ENCODE measurements at regions not wholly inside any gene's neighbourhood (a gene's known extent, or its start where the extent isn't known, plus 50 kb on each side); places are given as distances from the start of the nearest gene placed in this dataset.

DNA sequence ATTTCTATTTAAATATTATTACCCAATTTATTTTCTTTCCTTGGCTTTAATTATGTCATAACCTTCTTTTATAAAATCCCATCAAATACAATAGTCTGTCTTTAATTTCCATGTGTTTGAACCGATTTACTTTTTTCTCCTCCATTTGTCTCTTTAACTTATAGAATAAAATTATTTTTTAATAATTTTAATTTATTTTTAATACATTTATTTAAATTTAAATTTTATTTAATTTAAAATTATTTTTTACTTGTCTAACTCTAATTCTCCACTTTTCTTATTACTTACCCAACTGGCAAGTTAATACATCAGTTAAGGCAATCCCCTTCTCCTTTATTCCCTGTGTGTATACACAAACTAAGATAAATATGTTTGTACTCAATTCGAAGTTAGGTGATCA is 817.6 kb upstream of the NR2F2 start:
- H3K4me3 ChIP-seq, result no peak overlapping the region
- H3K4me1 ChIP-seq, result no peaks in the 10 kb centered on the region
- H3K9me3 ChIP-seq, result peaks cover 0 to 3% (median 0%) of the 10 kb centered on the region in 3 donors
- no peaks in the 10 kb centered on the region for H3K36me3 ChIP-seq
- TF ChIP-seq, protein P1, sequence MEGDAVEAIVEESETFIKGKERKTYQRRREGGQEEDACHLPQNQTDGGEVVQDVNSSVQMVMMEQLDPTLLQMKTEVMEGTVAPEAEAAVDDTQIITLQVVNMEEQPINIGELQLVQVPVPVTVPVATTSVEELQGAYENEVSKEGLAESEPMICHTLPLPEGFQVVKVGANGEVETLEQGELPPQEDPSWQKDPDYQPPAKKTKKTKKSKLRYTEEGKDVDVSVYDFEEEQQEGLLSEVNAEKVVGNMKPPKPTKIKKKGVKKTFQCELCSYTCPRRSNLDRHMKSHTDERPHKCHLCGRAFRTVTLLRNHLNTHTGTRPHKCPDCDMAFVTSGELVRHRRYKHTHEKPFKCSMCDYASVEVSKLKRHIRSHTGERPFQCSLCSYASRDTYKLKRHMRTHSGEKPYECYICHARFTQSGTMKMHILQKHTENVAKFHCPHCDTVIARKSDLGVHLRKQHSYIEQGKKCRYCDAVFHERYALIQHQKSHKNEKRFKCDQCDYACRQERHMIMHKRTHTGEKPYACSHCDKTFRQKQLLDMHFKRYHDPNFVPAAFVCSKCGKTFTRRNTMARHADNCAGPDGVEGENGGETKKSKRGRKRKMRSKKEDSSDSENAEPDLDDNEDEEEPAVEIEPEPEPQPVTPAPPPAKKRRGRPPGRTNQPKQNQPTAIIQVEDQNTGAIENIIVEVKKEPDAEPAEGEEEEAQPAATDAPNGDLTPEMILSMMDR (IDR thresholded peaks at IDR 0.05), result no peak
- H3K27me3 ChIP-seq, result no peaks in the 10 kb centered on the region
- no peak overlapping the region for H3K27ac ChIP-seq
- intact Hi-C loops (cut with DNase I; ENCODE audit: low total_unique reads), result no loop called here
- no peak for DNase-seq

DNA sequence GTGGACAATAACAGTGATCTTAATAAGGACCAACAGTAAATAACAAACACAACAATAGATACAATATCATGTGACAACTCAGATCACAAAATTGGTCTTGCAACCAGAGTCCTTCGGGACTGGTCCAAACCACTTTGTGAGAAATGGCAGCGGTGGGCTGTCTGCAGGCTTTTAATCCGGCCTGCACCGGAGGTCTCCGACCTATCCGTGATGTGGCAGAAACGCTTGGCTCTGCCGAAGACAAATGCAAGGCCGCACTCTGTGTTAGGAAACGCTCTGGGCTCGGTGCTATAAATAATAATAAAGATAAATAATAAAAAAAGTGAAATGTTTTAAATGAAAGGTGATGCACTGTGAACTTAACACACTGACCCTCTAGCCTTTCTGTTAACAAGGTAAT is 810.6 kb upstream of the NR2F2 start:
- TF ChIP-seq, protein P1 (IDR thresholded peaks at IDR 0.05), result no peak
- Histone ChIP-seq H3K9me3 (no peaks in the 10 kb centered on the region), H3K4me1 (no peaks in the 10 kb centered on the region), H3K27me3 (no peaks in the 10 kb centered on the region), H3K36me3 (no peaks in the 10 kb centered on the region), H3K27ac (no peak overlapping the region), H3K4me3 (no peak overlapping the region)
- intact Hi-C loops (cut with DNase I; ENCODE audit: low total_unique reads), result no loop called here
- DNase-seq, result no peak

DNA sequence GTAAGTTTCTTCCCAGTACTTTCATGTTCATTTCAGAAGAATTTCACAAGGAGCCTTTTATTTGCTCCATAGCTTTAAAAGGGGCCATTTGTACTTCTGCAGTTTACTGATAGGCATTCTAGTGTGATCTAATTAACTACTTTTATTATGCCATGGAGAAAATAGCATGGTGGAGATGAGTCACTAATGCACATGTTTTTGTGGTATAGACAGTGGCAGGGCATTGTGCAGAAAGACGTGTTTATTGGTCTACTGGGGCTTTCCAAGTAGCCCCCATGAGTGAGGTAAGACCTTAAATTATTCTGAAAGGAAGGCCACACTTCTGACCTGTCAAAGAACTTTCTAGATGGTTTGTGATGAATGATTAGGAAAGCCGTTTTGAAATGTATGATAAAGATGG is 810.0 kb upstream of the NR2F2 start:
- no peak overlapping the region for H3K4me3 ChIP-seq
- no peaks in the 10 kb centered on the region for H3K27me3 ChIP-seq
- intact Hi-C loops (cut with DNase I; ENCODE audit: low total_unique reads), result no loop called here
- no peaks in the 10 kb centered on the region for H3K9me3 ChIP-seq
- no peak overlapping the region for H3K27ac ChIP-seq
- TF ChIP-seq, protein P1 (IDR thresholded peaks at IDR 0.05), result no peak
- no peak for DNase-seq
- H3K4me1 ChIP-seq, result no peaks in the 10 kb centered on the region
- no peaks in the 10 kb centered on the region for H3K36me3 ChIP-seq

DNA sequence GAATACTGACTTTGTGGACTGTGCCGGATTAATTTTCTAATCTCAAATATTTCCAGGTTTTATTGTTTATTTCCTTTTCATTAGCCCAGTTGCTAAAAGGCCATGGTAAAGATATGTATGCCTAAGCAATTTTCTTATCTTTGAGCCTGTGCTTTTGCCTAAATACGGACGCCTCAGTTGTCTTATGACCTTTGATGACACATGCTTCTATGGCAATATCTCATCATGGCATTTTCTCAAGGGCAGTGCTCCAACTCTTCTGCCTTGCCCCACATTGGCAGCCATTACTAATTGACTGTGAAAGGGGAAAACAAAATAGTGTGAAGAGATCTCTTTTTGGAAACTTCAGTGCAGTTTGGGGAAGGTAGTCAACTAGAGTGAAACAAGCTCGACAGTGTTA is 809.6 kb upstream of the NR2F2 start:
- Histone ChIP-seq H3K36me3 (no peaks in the 10 kb centered on the region), H3K4me1 (no peaks in the 10 kb centered on the region), H3K4me3 (no peak overlapping the region), H3K27ac (no peak overlapping the region), H3K27me3 (no peaks in the 10 kb centered on the region), H3K9me3 (no peaks in the 10 kb centered on the region)
- intact Hi-C loops (cut with DNase I; ENCODE audit: low total_unique reads), result no loop called here
- TF ChIP-seq, protein P1 (IDR thresholded peaks at IDR 0.05), result no peak
- no peak for DNase-seq

DNA sequence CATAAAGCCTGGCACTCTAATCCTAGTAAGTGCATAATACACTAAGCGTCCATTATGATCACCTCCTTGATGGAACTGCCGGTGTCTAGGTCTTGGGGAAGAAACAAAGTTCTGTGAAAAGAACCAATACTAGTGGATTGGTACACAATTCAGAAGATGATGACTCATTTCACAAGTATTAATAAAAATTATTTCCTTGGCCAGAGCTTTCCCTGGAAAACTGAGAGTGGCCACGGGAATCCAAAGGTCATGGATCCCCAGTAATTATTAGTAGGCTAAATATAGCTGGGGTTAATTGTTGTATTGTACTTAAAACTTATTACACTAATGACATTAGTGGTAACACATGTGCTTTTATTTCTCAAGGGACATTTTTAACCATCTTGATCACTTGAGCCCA is 808.0 kb upstream of the NR2F2 start:
- intact Hi-C loops (cut with DNase I; ENCODE audit: low total_unique reads), result no loop called here
- Histone ChIP-seq H3K27ac (no peak overlapping the region), H3K27me3 (no peaks in the 10 kb centered on the region), H3K36me3 (no peaks in the 10 kb centered on the region), H3K9me3 (no peaks in the 10 kb centered on the region), H3K4me1 (no peaks in the 10 kb centered on the region), H3K4me3 (no peak overlapping the region)
- TF ChIP-seq, protein P1 (IDR thresholded peaks at IDR 0.05), result no peak
- no peak for DNase-seq

DNA sequence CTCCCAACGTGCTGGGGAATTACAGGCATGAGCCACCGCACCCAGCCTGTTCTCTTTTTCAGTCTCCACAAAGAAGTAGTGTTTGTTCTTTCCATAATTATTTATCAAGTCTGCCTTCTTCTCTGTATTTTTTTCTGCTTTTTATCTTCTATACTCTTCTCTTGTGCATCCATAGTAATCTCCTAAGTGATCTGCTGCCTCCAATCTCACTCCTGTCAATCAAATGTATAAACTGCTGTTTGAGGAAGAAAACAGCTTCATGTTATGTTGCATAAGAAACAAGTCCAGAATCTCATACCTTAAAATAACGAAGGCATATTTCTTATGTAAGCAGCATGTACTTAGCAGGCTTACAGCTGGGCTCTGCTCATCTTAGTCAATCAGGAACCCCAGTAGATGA is 801.6 kb upstream of the NR2F2 start:
- Histone ChIP-seq H3K27ac (no peak overlapping the region), H3K4me1 (peaks cover 0 to 7% (median 0%) of the 10 kb centered on the region in 4 donors), H3K9me3 (no peaks in the 10 kb centered on the region), H3K36me3 (no peaks in the 10 kb centered on the region), H3K4me3 (no peak overlapping the region), H3K27me3 (no peaks in the 10 kb centered on the region)
- intact Hi-C loops (cut with DNase I; ENCODE audit: low total_unique reads), result no loop called here
- DNase-seq, result no peak
- TF ChIP-seq, protein P1 (IDR thresholded peaks at IDR 0.05), result no peak
